ENCODE measurements at regions not wholly inside any gene's neighbourhood (a gene's known extent, or its start where the extent isn't known, plus 50 kb on each side); places are given as distances from the start of the nearest gene placed in this dataset.

- H3K4me1 Mint-ChIP-seq: no peaks in the 10 kb centered on the region
- no peaks in the 10 kb centered on the region for H3K4me1 ChIP-seq (ENCODE audit: insufficient read depth)
- no peak overlapping the region for H3K4me3 ChIP-seq
- no peak for ATAC-seq
- H3K27me3 ChIP-seq (ENCODE audit: insufficient read depth): no peaks in the 10 kb centered on the region
- no peaks in the 10 kb centered on the region for H3F3A ChIP-seq (replicated peaks; ENCODE audit: low read depth)
- no peak overlapping the region for H3K27ac Mint-ChIP-seq
- peaks cover 8% of the 10 kb centered on the region for H3K27me3 Mint-ChIP-seq (ENCODE audit: insufficient read depth, low read depth, poor library complexity)
- DNase-seq (ENCODE audit: low spot score): no peak
- no peak overlapping the region for H3K4me3 Mint-ChIP-seq
- H3K27ac ChIP-seq (ENCODE audit: low read depth): no peak overlapping the region
- H4K20me1 ChIP-seq (replicated peaks; ENCODE audit: insufficient read depth): no peaks in the 10 kb centered on the region
- no peaks in the 10 kb centered on the region for H3K9me2 ChIP-seq (ENCODE audit: insufficient read depth)
- H3K36me3 ChIP-seq (ENCODE audit: insufficient read depth): 0 out of 2 replicates have a peak, but pooled peaks cover 4% of the 10 kb centered on the region
- H3K79me2 ChIP-seq (replicated peaks; ENCODE audit: insufficient read depth): no peaks in the 10 kb centered on the region
- H3K4me2 ChIP-seq: no peak overlapping the region
- H3K9me3 Mint-ChIP-seq: peaks cover 100% of the 10 kb centered on the region
- peaks cover 53% of the 10 kb centered on the region for H3K36me3 Mint-ChIP-seq (ENCODE audit: low read depth)
- TF ChIP-seq EZH2 (IDR thresholded peaks at IDR 0.05; ENCODE audit: low read depth, unreplicated experiment) (no peak), ETS1 (IDR thresholded peaks at IDR 0.05) (no peak), ZNF331 (CRISPR knock-in tag; IDR thresholded peaks at IDR 0.05; ENCODE audit: low read depth) (no peak), ZNF114 (CRISPR knock-in tag; IDR thresholded peaks at IDR 0.05) (no peak)
- no peak overlapping the region for H2AFZ ChIP-seq
Measured at GRCh38 chr22:47376901-47377505, 614.6 kb downstream of the TBC1D22A start.

GRCh38 chr22:47376322-47376700 is 613.9 kb downstream of the TBC1D22A start:
- Mint-ChIP-seq H3K4me3 (no peak overlapping the region), H3K27me3 (ENCODE audit: insufficient read depth, low read depth, poor library complexity) (peaks cover 12% of the 10 kb centered on the region), H3K27ac (no peak overlapping the region), H3K4me1 (no peaks in the 10 kb centered on the region), H3K9me3 (peaks cover 100% of the 10 kb centered on the region), H3K36me3 (ENCODE audit: low read depth) (peaks cover 51% of the 10 kb centered on the region)
- Histone ChIP-seq H3K27ac (ENCODE audit: low read depth) (no peak overlapping the region), H3F3A (replicated peaks; ENCODE audit: low read depth) (no peaks in the 10 kb centered on the region), H3K79me2 (replicated peaks; ENCODE audit: insufficient read depth) (no peaks in the 10 kb centered on the region), H2AFZ (no peak overlapping the region), H3K27me3 (ENCODE audit: insufficient read depth) (no peaks in the 10 kb centered on the region), H3K4me3 (no peak overlapping the region), H3K9me2 (ENCODE audit: insufficient read depth) (no peaks in the 10 kb centered on the region), H4K20me1 (replicated peaks; ENCODE audit: insufficient read depth) (no peaks in the 10 kb centered on the region), H3K36me3 (ENCODE audit: insufficient read depth) (0 out of 2 replicates have a peak, but pooled peaks cover 4% of the 10 kb centered on the region), H3K4me2 (no peak overlapping the region), H3K4me1 (ENCODE audit: insufficient read depth) (no peaks in the 10 kb centered on the region)
- no peak for ATAC-seq
- DNase-seq (ENCODE audit: low spot score): no peak
- TF ChIP-seq NANOG (IDR thresholded peaks at IDR 0.05; ENCODE audit: borderline replicate concordance) (no peak), POLR2AphosphoS5 (IDR thresholded peaks at IDR 0.05; ENCODE audit: low read depth) (no peak), REST (IDR thresholded peaks at IDR 0.05; ENCODE audit: unreplicated experiment) (no peak), JUNB (IDR thresholded peaks at IDR 0.05; ENCODE audit: unreplicated experiment) (no peak), ETS1 (IDR thresholded peaks at IDR 0.05) (no peak), ZNF331 (CRISPR knock-in tag; IDR thresholded peaks at IDR 0.05; ENCODE audit: low read depth) (no peak), CTCF (conservative IDR thresholded peaks at IDR 0.05; ENCODE audit: low read depth in 2 of 2) (no peak), EZH2phosphoT487 (IDR thresholded peaks at IDR 0.05; ENCODE audit: unreplicated experiment) (no peak), ZNF114 (CRISPR knock-in tag; IDR thresholded peaks at IDR 0.05) (no peak), EZH2 (IDR thresholded peaks at IDR 0.05; ENCODE audit: low read depth, unreplicated experiment) (no peak), CREB1 (CRISPR knock-in tag; IDR thresholded peaks at IDR 0.05; ENCODE audit: low read depth) (no peak), STAT1 (IDR thresholded peaks at IDR 0.05; ENCODE audit: unreplicated experiment) (no peak)

All from GM23338 (cell line).